Neural cell (in vitro differentiated cells): ENCODE measurements at regions not wholly inside any gene's neighbourhood (a gene's known extent, or its start where the extent isn't known, plus 50 kb on each side); places are given as distances from the start of the nearest gene placed in this dataset.

Experiments
- H2AFZ ChIP-seq: fragments of 200-600, 300-800 bp; sonication (generic), shearing (Covaris generic); 2 replicates; pipeline ENCODE4 v1.6.0; 2014; ENCODE audit warnings: low read depth, mild to moderate bottlenecking, antibody characterized with exemption, low read length, moderate library complexity
- H3F3A ChIP-seq: fragments of 200-600 bp; shearing (Covaris generic); 2 replicates; pipeline ENCODE4 v1.6.1; 2016; ENCODE audit warnings: mild to moderate bottlenecking, moderate library complexity, mixed read lengths, antibody characterized with exemption, low read length; ENCODE audit not compliant: insufficient read depth, poor library complexity, severe bottlenecking
- H3K27ac ChIP-seq: fragments of 200-600, 300-800 bp; sonication (generic), shearing (Covaris generic); 2 replicates; pipeline ENCODE4 v1.5.1; 2014; ENCODE audit warnings: mild to moderate bottlenecking, low read length, moderate library complexity
- H3K27me3 ChIP-seq: fragments of 300-800, 200-600 bp; sonication (generic), shearing (Covaris generic); 2 replicates; pipeline ENCODE4 v1.6.0; 2014; ENCODE audit warnings: mild to moderate bottlenecking, low read depth, low read length, moderate library complexity; ENCODE audit not compliant: insufficient read depth
- H3K36me3 ChIP-seq: fragments of 300-800, 200-600 bp; sonication (generic), shearing (Covaris generic); 2 replicates; pipeline ENCODE4 v1.5.1; 2014; ENCODE audit warnings: mild to moderate bottlenecking, antibody characterized with exemption, low read length, moderate library complexity; ENCODE audit not compliant: insufficient read depth
- H3K4me2 ChIP-seq: fragments of 300-800, 200-600 bp; sonication (generic), shearing (Covaris generic); 2 replicates; pipeline ENCODE4 v1.6.0; 2014; ENCODE audit warnings: mild to moderate bottlenecking, low read length
- H3K4me3 ChIP-seq: fragments of 300-800, 200-600 bp; sonication (generic), shearing (Covaris generic); 2 replicates; pipeline ENCODE4 v1.5.1; 2014; ENCODE audit warnings: mild to moderate bottlenecking, low read length, moderate library complexity
- H3K79me2 ChIP-seq: fragments of 200-600 bp; shearing (Covaris generic); replicated peaks from 2 replicates; pipeline ENCODE4 v1.6.0; 2014; ENCODE audit warnings: mild to moderate bottlenecking, low read length, moderate library complexity; ENCODE audit not compliant: insufficient read depth
- H3K9ac ChIP-seq: fragments of 300-800, 200-600 bp; sonication (generic), shearing (Covaris generic); 2 replicates; pipeline ENCODE4 v1.6.1; 2016; ENCODE audit warnings: mild to moderate bottlenecking, low read length, mixed read lengths
- H3K9me2 ChIP-seq: fragments of 200-600 bp; shearing (Covaris generic); 2 replicates; pipeline ENCODE4 v1.6.1; 2016; ENCODE audit warnings: mild to moderate bottlenecking, low read length, mixed read lengths; ENCODE audit not compliant: insufficient read depth
- H3K9me3 ChIP-seq: fragments of 200-600, 300-800 bp; sonication (generic), shearing (Covaris generic); 2 replicates; pipeline ENCODE4 v1.6.1; 2016; ENCODE audit warnings: mild to moderate bottlenecking, mixed run types, low read length, moderate library complexity, mixed read lengths
- H4K20me1 ChIP-seq: fragments of 200-600 bp; shearing (Covaris generic); 2 replicates; pipeline ENCODE4 v1.6.1; 2016; ENCODE audit warnings: mild to moderate bottlenecking, mixed run types; ENCODE audit not compliant: insufficient read depth
- CTCF ChIP-seq: fragments of 450-650 bp; IDR thresholded peaks from 2 replicates; pipeline ENCODE4 v1.5.1; 2014; ENCODE audit warnings: antibody characterized with exemption, mild to moderate bottlenecking, moderate library complexity; ENCODE audit not compliant: poor library complexity, severe bottlenecking
- EP300 ChIP-seq: fragments of 450-650 bp; conservative IDR thresholded peaks from 2 replicates; pipeline ENCODE4 v1.6.1; 2014; ENCODE audit warnings: antibody characterized with exemption, mild to moderate bottlenecking, moderate library complexity; ENCODE audit not compliant: poor library complexity, severe bottlenecking
- EZH2 ChIP-seq: fragments of 200-600, 300-800 bp; shearing (Covaris generic), sonication (generic); IDR thresholded peaks from 2 replicates; pipeline ENCODE4 v1.6.1; 2014; ENCODE audit warnings: antibody characterized with exemption, low read length, borderline replicate concordance, mild to moderate bottlenecking; ENCODE audit not compliant: insufficient read depth, poor library complexity, severe bottlenecking
- MXI1 ChIP-seq: fragments of 450-650 bp; conservative IDR thresholded peaks from 2 replicates; pipeline ENCODE4 v1.6.1; 2014; ENCODE audit warnings: antibody characterized with exemption, mild to moderate bottlenecking; ENCODE audit not compliant: poor library complexity, severe bottlenecking
- POLR2AphosphoS5 ChIP-seq: IDR thresholded peaks from 2 replicates; pipeline ENCODE4 v1.6.1; 2012
- RAD21 ChIP-seq: fragments of 450-650 bp; conservative IDR thresholded peaks from 2 replicates; pipeline ENCODE4 v1.6.1; 2014; ENCODE audit warnings: antibody characterized with exemption, mild to moderate bottlenecking, moderate library complexity
- REST ChIP-seq: IDR thresholded peaks from 2 replicates; pipeline ENCODE4 v1.6.1; 2012; ENCODE audit warnings: borderline replicate concordance
- SMC3 ChIP-seq: fragments of 450-650 bp; conservative IDR thresholded peaks from 2 replicates; pipeline ENCODE4 v1.6.1; 2014; ENCODE audit warnings: antibody characterized with exemption, mild to moderate bottlenecking, moderate library complexity; ENCODE audit not compliant: poor library complexity
- TAF1 ChIP-seq: IDR thresholded peaks from 2 replicates; pipeline ENCODE4 v1.6.1; 2012; ENCODE audit warnings: low read depth

DNA sequence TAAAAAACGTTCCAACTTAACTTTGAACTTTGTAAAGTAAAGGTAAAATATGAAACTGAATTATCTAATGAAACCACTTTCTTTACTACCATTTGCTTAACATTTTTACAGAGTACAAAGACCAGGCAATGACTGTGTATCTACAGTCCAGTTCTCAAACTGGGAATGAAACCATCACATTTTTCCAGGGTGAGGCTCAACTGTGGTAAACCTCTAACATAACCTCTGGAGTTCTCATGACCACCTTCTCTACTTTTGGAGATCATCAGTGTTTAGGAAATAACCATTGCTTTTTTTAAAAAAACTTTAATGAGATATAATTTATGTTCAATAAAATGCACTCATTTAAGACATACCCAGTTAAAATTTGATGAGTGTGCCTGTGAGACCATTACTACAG lies 223.5 kb downstream of the RNF152 start:
- H3K4me3 ChIP-seq = no peak overlapping the region
- H3F3A ChIP-seq = no peaks in the 10 kb centered on the region
- H3K36me3 ChIP-seq = no peaks in the 10 kb centered on the region
- no peaks in the 10 kb centered on the region for H3K79me2 ChIP-seq
- no peak overlapping the region for H3K4me2 ChIP-seq
- no peak overlapping the region for H3K27ac ChIP-seq
- H3K9me2 ChIP-seq = no peaks in the 10 kb centered on the region
- no peak overlapping the region for H2AFZ ChIP-seq
- H4K20me1 ChIP-seq = no peaks in the 10 kb centered on the region
- no peaks in the 10 kb centered on the region for H3K27me3 ChIP-seq
- TF ChIP-seq SMC3 = no peak
- TF ChIP-seq MXI1 = no peak
- TF ChIP-seq POLR2AphosphoS5 = no peak
- TF ChIP-seq TAF1 = no peak
- no peak for TF ChIP-seq EP300
- no peak for TF ChIP-seq EZH2
- TF ChIP-seq RAD21 = no peak
- TF ChIP-seq REST = no peak
- H3K9ac ChIP-seq = no peak overlapping the region
- no peaks in the 10 kb centered on the region for H3K9me3 ChIP-seq

GRCh38 chr18:61666876-61667590 lies 225.8 kb downstream of the RNF152 start:
- no peak overlapping the region for H3K4me3 ChIP-seq
- no peaks in the 10 kb centered on the region for H3K79me2 ChIP-seq

More at GRCh38 chr18:61666876-61667590, 225.8 kb downstream of the RNF152 start:
- Histone ChIP-seq H3F3A (no peaks in the 10 kb centered on the region), H3K36me3 (no peaks in the 10 kb centered on the region), H3K9me3 (no peaks in the 10 kb centered on the region), H3K27ac (no peak overlapping the region), H2AFZ (no peak overlapping the region), H3K9me2 (no peaks in the 10 kb centered on the region), H3K9ac (no peak overlapping the region), H4K20me1 (no peaks in the 10 kb centered on the region), H3K27me3 (no peaks in the 10 kb centered on the region), H3K4me2 (no peak overlapping the region)
- TF ChIP-seq CTCF (no peak), EP300 (no peak), POLR2AphosphoS5 (no peak)
